Spleen (tissue), 7 donors: ENCODE measurements at regions not wholly inside any gene's neighbourhood (a gene's known extent, or its start where the extent isn't known, plus 50 kb on each side); places are given as distances from the start of the nearest gene placed in this dataset.

Experiments used
- POLR2A ChIP-seq, 3 donors: fragments of 450-650 bp; IDR thresholded peaks; one replicate each; pipeline ENCODE4 v1.5.1; 2017; ENCODE audit warnings: antibody characterized with exemption in 3 of 3, mild to moderate bottlenecking in 1 of 3
- POLR2AphosphoS5 ChIP-seq, 3 donors: sonication (generic); formaldehyde crosslinking; IDR thresholded peaks; one replicate each; pipeline ENCODE4 v1.5.1; 2017; ENCODE audit warnings: antibody characterized with exemption in 3 of 3
- TF ChIP-seq, protein P1 (sequence below), 11 experiments: fragments of 200-600 bp in 7 of 11; fragments of 450-650 bp in 4 of 11; sonication (generic) in 4 of 11; IDR thresholded peaks in 8 of 11; conservative IDR thresholded peaks in 3 of 11; 1 replicate in 7 of 11; 2 replicates in 4 of 11; pipeline versions ENCODE4 v1.4.0 to v1.8.0; 2016 to 2021; ENCODE audit warnings: antibody characterized with exemption in 11 of 11, inconsistent platforms in 4 of 11, mild to moderate bottlenecking in 1 of 11
- donor health status: DM: no; HTN: no; CAD: no; lungs with moderate emphysema.
- donor health status: DM: no; HTN: no; CAD: no.
- donor health status: DM: no; HTN: no; CAD: no.

DNA sequence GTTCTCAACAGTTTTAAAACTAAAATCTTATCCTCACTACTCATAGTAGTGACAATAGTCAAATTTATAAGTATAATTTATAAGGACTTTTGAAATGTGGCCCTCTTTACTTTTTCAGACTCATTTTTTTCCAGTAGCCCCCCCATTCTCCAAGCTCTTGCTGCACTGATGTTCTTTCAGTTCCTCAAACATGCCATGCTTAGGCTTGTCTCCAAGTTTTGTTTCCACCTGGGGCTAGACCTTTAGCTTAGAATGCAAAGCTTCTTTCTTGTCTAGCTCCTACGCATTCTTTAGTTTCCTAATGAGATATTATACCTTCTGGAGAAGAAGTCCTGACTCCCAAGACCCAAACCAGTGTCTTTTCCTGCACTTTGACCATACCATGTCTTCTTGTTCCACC, 222.6 kb downstream of the NOL4 start:
- TF ChIP-seq, protein P1, sequence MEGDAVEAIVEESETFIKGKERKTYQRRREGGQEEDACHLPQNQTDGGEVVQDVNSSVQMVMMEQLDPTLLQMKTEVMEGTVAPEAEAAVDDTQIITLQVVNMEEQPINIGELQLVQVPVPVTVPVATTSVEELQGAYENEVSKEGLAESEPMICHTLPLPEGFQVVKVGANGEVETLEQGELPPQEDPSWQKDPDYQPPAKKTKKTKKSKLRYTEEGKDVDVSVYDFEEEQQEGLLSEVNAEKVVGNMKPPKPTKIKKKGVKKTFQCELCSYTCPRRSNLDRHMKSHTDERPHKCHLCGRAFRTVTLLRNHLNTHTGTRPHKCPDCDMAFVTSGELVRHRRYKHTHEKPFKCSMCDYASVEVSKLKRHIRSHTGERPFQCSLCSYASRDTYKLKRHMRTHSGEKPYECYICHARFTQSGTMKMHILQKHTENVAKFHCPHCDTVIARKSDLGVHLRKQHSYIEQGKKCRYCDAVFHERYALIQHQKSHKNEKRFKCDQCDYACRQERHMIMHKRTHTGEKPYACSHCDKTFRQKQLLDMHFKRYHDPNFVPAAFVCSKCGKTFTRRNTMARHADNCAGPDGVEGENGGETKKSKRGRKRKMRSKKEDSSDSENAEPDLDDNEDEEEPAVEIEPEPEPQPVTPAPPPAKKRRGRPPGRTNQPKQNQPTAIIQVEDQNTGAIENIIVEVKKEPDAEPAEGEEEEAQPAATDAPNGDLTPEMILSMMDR (IDR thresholded peaks at IDR 0.05 in 8 of 11, conservative IDR thresholded peaks at IDR 0.05 in 3 of 11) = no peak
- TF ChIP-seq POLR2A (IDR thresholded peaks at IDR 0.05) (no peak), POLR2AphosphoS5 (IDR thresholded peaks at IDR 0.05) (no peak)
